Gastroesophageal sphincter (tissue), 4 donors: ENCODE measurements at regions not wholly inside any gene's neighbourhood (a gene's known extent, or its start where the extent isn't known, plus 50 kb on each side); places are given as distances from the start of the nearest gene placed in this dataset.

ENCODE experiments used
- ATAC-seq: fragments of 150-250 bp; one replicate; pipeline ENCODE4 v1.9.1; 2016; ENCODE audit warnings: mild to moderate bottlenecking, moderate library complexity
- H3K27ac ChIP-seq, 4 donors: fragments of 200-600 bp; sonication (generic) in 3 of 4; 1 replicate in 3 of 4; 2 replicates in 1 of 4; pipeline ENCODE4 v1.5.1; 2016 to 2019
- H3K27me3 ChIP-seq: fragments of 200-600 bp; sonication (generic); one replicate; pipeline ENCODE4 v1.5.1; 2019
- H3K36me3 ChIP-seq, 2 donors: fragments of 200-600 bp; sonication (generic); one replicate each; pipeline ENCODE4 v1.5.1; 2019; ENCODE audit warnings: control low read depth in 1 of 2
- H3K4me1 ChIP-seq, 3 donors: fragments of 200-600 bp; sonication (generic); 1 replicate in 2 of 3; 2 replicates in 1 of 3; pipeline ENCODE4 v1.5.1; 2016 to 2019; ENCODE audit warnings: control low read depth in 2 of 3
- H3K4me3 ChIP-seq, 2 donors: fragments of 200-600 bp; sonication (generic); one replicate each; pipeline ENCODE4 v1.5.1; 2019; ENCODE audit warnings: mild to moderate bottlenecking in 1 of 2, moderate library complexity in 1 of 2
- H3K9me3 ChIP-seq, 3 donors: fragments of 200-600 bp; sonication (generic); one replicate each; pipeline ENCODE4 v1.5.1; 2017 to 2019; ENCODE audit warnings: control low read depth in 2 of 3
- CTCF ChIP-seq, 4 experiments: fragments of 200-600 bp in 2 of 4; fragments of 450-650 bp in 2 of 4; sonication (generic) in 1 of 4; IDR thresholded peaks; one replicate each; pipeline ENCODE4 v1.5.1; 2017 to 2019; ENCODE audit warnings: antibody characterized with exemption in 4 of 4, mild to moderate bottlenecking in 2 of 4, moderate library complexity in 2 of 4
- EP300 ChIP-seq: sonication (generic); formaldehyde crosslinking; IDR thresholded peaks from one replicate; pipeline ENCODE4 v1.6.1; 2017; ENCODE audit warnings: antibody characterized with exemption, mild to moderate bottlenecking
- POLR2A ChIP-seq, 2 donors: fragments of 450-650 bp; IDR thresholded peaks; one replicate each; pipeline ENCODE4 v1.6.1; 2017; ENCODE audit warnings: antibody characterized with exemption in 2 of 2, mild to moderate bottlenecking in 2 of 2, moderate library complexity in 1 of 2
- POLR2AphosphoS5 ChIP-seq: sonication (generic); formaldehyde crosslinking; IDR thresholded peaks from one replicate; pipeline ENCODE4 v1.6.1; 2017; ENCODE audit warnings: antibody characterized with exemption
- WGBS, 2 donors: methylation state at CpG; one replicate each; pipeline ENCODE4 v1.1.5; 2018; ENCODE audit warnings: low coverage in 1 of 2; 5-methylcytosine and 5-hydroxymethylcytosine counted together

DNA sequence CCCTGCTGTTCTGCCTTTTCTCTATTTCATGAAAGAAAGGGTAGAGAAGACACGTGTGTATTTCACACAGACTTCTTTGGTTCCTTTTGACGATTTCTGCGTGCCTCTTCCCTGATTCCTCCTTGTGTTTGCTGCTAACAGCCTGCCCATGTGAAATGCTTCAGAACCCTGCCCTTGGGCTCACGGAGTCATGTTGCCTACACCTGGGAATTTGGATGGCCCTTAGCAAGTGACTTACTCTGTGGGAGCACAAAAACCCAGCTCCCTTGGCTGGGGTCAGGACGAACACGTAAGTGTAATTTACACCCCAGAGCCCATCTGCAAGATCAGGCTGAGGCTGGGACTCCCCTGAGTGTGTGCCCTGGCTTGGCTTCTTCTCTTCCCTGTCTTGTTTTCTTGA, 220.3 kb upstream of the BCOR start:
- no peak for ATAC-seq
- no peaks in the 10 kb centered on the region for H3K4me1 ChIP-seq
- H3K9me3 ChIP-seq: no peaks in the 10 kb centered on the region
- H3K27me3 ChIP-seq: no peaks in the 10 kb centered on the region
- H3K27ac ChIP-seq: no peak overlapping the region
- no peak overlapping the region for H3K4me3 ChIP-seq
- H3K36me3 ChIP-seq: no peaks in the 10 kb centered on the region
- TF ChIP-seq EP300 (no peak), POLR2A (IDR thresholded peaks at IDR 0.05) (no peak), CTCF (IDR thresholded peaks at IDR 0.05) (no peak), POLR2AphosphoS5 (no peak)
- WGBS, 2 donors: 73 to 85% methylated on average over 2 to 4 of the region's 6 CpGs

- 83% methylated on average over 5 of the region's 5 CpGs; no CpG with 5 or more reads in 1 of the 2 donors for WGBS, 2 donors
Measured at GRCh38 chrX:40316502-40316901, 218.7 kb upstream of the BCOR start.

GRCh38 chrX:40314070-40314469, 216.3 kb upstream of the BCOR start:
- Histone ChIP-seq H3K27ac (no peak overlapping the region), H3K27me3 (no peaks in the 10 kb centered on the region), H3K4me1 (no peaks in the 10 kb centered on the region), H3K4me3 (no peak overlapping the region), H3K9me3 (no peaks in the 10 kb centered on the region), H3K36me3 (no peaks in the 10 kb centered on the region)
- no peak for TF ChIP-seq EP300
- WGBS, 2 donors: 72% methylated on average over 3 of the region's 4 CpGs; no CpG with 5 or more reads in 1 of the 2 donors
- no peak for ATAC-seq

More at GRCh38 chrX:40316502-40316901, 218.7 kb upstream of the BCOR start:
- no peak for ATAC-seq
- Histone ChIP-seq H3K9me3 (no peaks in the 10 kb centered on the region), H3K36me3 (no peaks in the 10 kb centered on the region), H3K27me3 (no peaks in the 10 kb centered on the region), H3K4me3 (no peak overlapping the region), H3K4me1 (no peaks in the 10 kb centered on the region), H3K27ac (no peak overlapping the region)
- TF ChIP-seq CTCF (IDR thresholded peaks at IDR 0.05) (no peak), EP300 (no peak), POLR2A (IDR thresholded peaks at IDR 0.05) (no peak), POLR2AphosphoS5 (no peak)

DNA sequence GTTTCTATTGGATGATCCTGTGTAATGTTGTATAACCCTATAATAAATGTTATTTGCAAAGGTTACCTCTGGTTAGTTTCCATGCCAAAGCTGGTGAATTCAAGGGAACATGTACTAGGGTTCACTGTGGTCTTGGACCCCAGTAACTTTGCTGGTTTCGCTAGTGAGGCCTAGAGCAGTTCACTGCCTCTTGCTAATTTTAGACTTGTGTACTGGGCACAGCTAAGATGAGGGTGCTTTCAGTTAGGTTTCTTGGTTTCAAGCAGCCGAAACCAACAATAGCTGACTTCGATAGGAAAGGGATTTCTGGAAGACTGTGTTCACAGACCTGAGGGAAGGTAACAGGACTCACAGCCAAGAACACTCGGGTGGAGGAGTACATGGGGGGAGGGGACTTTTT, 215.5 kb upstream of the BCOR start:
- 92% methylated on average over 2 of the region's 4 CpGs; no CpG with 5 or more reads in 1 of the 2 donors for WGBS, 2 donors
- no peaks in the 10 kb centered on the region for H3K9me3 ChIP-seq
- TF ChIP-seq POLR2A (IDR thresholded peaks at IDR 0.05) (no peak), POLR2AphosphoS5 (no peak), EP300 (no peak), CTCF (IDR thresholded peaks at IDR 0.05) (no peak)

DNA sequence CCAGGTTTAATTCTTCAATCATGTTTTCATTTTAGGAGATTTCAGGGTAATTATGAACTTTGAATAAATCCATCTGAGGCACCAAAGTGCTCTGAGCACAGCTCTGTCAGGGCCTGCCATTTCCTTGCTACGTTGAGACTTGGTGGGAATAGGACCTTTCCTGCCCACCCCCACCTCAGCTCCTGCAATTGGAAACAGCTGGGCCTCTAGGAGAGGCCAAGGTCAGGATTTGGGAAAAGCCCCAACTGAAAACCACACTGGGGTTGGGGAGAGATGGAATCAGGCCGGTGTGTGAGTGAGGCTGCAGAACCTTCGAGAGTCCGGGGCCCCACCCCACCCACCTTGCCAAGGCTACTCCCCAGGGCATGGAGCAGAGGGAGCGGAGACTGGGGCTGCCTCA, 212.7 kb upstream of the BCOR start:
- ATAC-seq: no peak
- 100% methylated on average over 1 of the region's 5 CpGs; no CpG with 5 or more reads in 1 of the 2 donors for WGBS, 2 donors
- Histone ChIP-seq H3K9me3 (no peaks in the 10 kb centered on the region), H3K4me1 (no peaks in the 10 kb centered on the region), H3K36me3 (no peaks in the 10 kb centered on the region), H3K27me3 (no peaks in the 10 kb centered on the region), H3K27ac (no peak overlapping the region), H3K4me3 (no peak overlapping the region)
- no peak for TF ChIP-seq CTCF (IDR thresholded peaks at IDR 0.05)
- TF ChIP-seq EP300: no peak
- TF ChIP-seq POLR2A (IDR thresholded peaks at IDR 0.05): no peak
- TF ChIP-seq POLR2AphosphoS5: no peak

More for the DNA sequence above, 215.5 kb upstream of the BCOR start:
- Histone ChIP-seq H3K27me3 (no peaks in the 10 kb centered on the region), H3K27ac (no peak overlapping the region), H3K4me3 (no peak overlapping the region), H3K36me3 (no peaks in the 10 kb centered on the region), H3K4me1 (no peaks in the 10 kb centered on the region)
- ATAC-seq: no peak
